WTC11 (cell line): ENCODE measurements at regions not wholly inside any gene's neighbourhood (a gene's known extent, or its start where the extent isn't known, plus 50 kb on each side); places are given as distances from the start of the nearest gene placed in this dataset.

Source experiments
- GABPB1 ChIP-seq: sonication (generic); formaldehyde crosslinking; IDR thresholded peaks from 2 replicates; pipeline ENCODE4 v1.8.1; 2023; ENCODE audit warnings: mild to moderate bottlenecking, missing genetic modification reagents
- TF ChIP-seq, protein P1 (sequence below): fragments of 200-600 bp; IDR thresholded peaks from 2 replicates; pipeline ENCODE4 v1.8.0; 2022; ENCODE audit warnings: antibody characterized with exemption

DNA sequence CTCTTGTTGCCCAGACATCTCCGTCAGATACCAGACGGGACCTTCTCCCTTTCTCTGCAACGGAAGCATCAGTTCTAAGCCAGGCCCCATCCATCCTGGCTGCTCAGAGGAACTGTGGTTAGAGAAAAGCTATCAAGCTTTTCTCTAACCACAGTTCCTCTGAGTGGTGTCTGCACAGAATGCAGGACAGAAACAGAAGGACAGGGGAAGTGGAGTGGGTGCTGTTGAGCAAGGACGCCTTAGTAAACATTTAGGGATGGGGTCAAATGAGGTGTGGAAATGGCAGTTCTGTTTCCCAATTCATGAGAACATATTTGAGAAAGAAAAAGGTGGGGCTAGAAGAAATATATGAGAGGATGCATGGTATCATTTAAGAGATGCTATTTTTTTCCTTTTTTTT is 283.8 kb downstream of the CRLF2 start:
- no peak for TF ChIP-seq GABPB1 (CRISPR knock-in tag)
- TF ChIP-seq, protein P1, sequence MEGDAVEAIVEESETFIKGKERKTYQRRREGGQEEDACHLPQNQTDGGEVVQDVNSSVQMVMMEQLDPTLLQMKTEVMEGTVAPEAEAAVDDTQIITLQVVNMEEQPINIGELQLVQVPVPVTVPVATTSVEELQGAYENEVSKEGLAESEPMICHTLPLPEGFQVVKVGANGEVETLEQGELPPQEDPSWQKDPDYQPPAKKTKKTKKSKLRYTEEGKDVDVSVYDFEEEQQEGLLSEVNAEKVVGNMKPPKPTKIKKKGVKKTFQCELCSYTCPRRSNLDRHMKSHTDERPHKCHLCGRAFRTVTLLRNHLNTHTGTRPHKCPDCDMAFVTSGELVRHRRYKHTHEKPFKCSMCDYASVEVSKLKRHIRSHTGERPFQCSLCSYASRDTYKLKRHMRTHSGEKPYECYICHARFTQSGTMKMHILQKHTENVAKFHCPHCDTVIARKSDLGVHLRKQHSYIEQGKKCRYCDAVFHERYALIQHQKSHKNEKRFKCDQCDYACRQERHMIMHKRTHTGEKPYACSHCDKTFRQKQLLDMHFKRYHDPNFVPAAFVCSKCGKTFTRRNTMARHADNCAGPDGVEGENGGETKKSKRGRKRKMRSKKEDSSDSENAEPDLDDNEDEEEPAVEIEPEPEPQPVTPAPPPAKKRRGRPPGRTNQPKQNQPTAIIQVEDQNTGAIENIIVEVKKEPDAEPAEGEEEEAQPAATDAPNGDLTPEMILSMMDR, result no peak
